ENCODE measurements at regions not wholly inside any gene's neighbourhood (a gene's known extent, or its start where the extent isn't known, plus 50 kb on each side); places are given as distances from the start of the nearest gene placed in this dataset.
"Not testable (repeated sequence)": the region's sequence is repeated elsewhere in the genome, so short reads cannot be mapped to it uniquely, and the experiment has no call there.

DNA sequence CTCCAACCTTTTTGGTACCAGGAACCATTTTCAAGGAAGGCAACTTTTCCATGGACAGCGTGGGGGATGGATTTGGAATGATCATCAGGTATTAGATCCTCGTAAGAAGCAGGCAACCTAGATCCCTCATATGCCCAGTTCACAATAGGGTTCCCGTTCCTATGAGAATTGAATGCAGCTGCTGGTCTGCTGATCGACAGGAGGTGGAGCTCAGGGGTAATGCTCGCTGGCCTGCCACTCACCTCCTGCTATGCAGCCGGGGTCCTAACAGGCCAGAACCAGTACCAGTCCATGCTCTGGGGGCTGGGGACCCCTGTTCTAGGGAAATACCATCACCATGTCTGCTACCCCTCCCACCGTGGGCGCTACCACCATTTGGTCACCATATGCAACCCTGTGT is 167.2 kb upstream of the NBPF19 start:
- TF ChIP-seq ZNF274 (IDR thresholded peaks at IDR 0.05; ENCODE audit: low read depth, low read length); SUZ12 (IDR thresholded peaks at IDR 0.05; ENCODE audit: extremely low read depth, insufficient read depth, insufficient read length); YY1 (IDR thresholded peaks at IDR 0.05; ENCODE audit: insufficient read depth, insufficient read length): not testable (repeated sequence)

Data from NT2/D1 (cell line).